CD8-positive, alpha-beta memory T cell (primary cell): ENCODE measurements at regions not wholly inside any gene's neighbourhood (a gene's known extent, or its start where the extent isn't known, plus 50 kb on each side); places are given as distances from the start of the nearest gene placed in this dataset.

Experiments
- CTCF ChIA-PET: fragments of 350-600 bp; sonication (Branson Sonifier 250); formaldehyde crosslinking; loops from one replicate; lab custom pipeline; 2021; ENCODE audit warnings: antibody characterized with exemption; lab: Charles Lee
- POLR2A ChIA-PET: fragments of 350-600 bp; sonication (Branson Sonifier 250); formaldehyde crosslinking; loops from one replicate; lab custom pipeline; 2021; ENCODE audit warnings: antibody characterized with exemption; lab: Charles Lee
- DNase-seq, 5 donors: peaks; one replicate each; pipeline versions ENCODE4 v3.0.0 to v3.0.0-alpha.2; 2020 to 2022; ENCODE audit warnings: mixed read lengths in 1 of 5
- H3K27ac ChIP-seq: one replicate; pipeline ENCODE4 v1.7.0; 2013; ENCODE audit warnings: low read depth, mild to moderate bottlenecking, low read length, moderate library complexity
- H3K27me3 ChIP-seq: 2 replicates; pipeline ENCODE4 v1.7.0; 2013; ENCODE audit warnings: low read length, mild to moderate bottlenecking; ENCODE audit not compliant: insufficient read depth, poor library complexity, severe bottlenecking
- H3K36me3 ChIP-seq: 2 replicates; pipeline ENCODE4 v1.7.0; 2013; ENCODE audit warnings: mild to moderate bottlenecking, low read length, moderate library complexity; ENCODE audit not compliant: insufficient read depth
- H3K4me1 ChIP-seq: 2 replicates; pipeline ENCODE4 v1.7.0; 2013; ENCODE audit warnings: mild to moderate bottlenecking, low read length, moderate library complexity; ENCODE audit not compliant: insufficient read depth
- H3K4me3 ChIP-seq: 2 replicates; pipeline ENCODE4 v1.7.0; 2013; ENCODE audit warnings: mild to moderate bottlenecking, low read length
- H3K9me3 ChIP-seq: 2 replicates; pipeline ENCODE4 v1.7.0; 2013; ENCODE audit warnings: mild to moderate bottlenecking, low read length
- H3K27ac Mint-ChIP-seq, 8 donors: one replicate each; pipeline ENCODE4 v1.8.0; 2020 to 2021; ENCODE audit warnings: mixed read lengths in 8 of 8, mild to moderate bottlenecking in 6 of 8, inconsistent platforms in 3 of 8, moderate library complexity in 3 of 8
- H3K27me3 Mint-ChIP-seq, 2 donors: one replicate each; pipeline ENCODE4 v1.8.0; 2020 to 2021; ENCODE audit warnings: mixed read lengths in 2 of 2, mild to moderate bottlenecking in 1 of 2, moderate library complexity in 1 of 2
- H3K36me3 Mint-ChIP-seq, 3 donors: one replicate each; pipeline ENCODE4 v1.8.0; 2020 to 2021; ENCODE audit warnings: mixed read lengths in 3 of 3, inconsistent platforms in 1 of 3, mild to moderate bottlenecking in 1 of 3
- H3K4me1 Mint-ChIP-seq, 3 donors: one replicate each; pipeline ENCODE4 v1.8.0; 2020 to 2021; ENCODE audit warnings: mixed read lengths in 3 of 3, inconsistent platforms in 1 of 3, mild to moderate bottlenecking in 1 of 3
- H3K4me3 Mint-ChIP-seq, 7 donors: one replicate each; pipeline ENCODE4 v1.8.0; 2020 to 2021; ENCODE audit warnings: mixed read lengths in 7 of 7, mild to moderate bottlenecking in 6 of 7, moderate library complexity in 4 of 7, inconsistent platforms in 2 of 7
- H3K9me3 Mint-ChIP-seq, 5 donors: one replicate each; pipeline ENCODE4 v1.8.0; 2020 to 2022; ENCODE audit warnings: mixed read lengths in 5 of 5, mild to moderate bottlenecking in 3 of 5, moderate library complexity in 2 of 5, inconsistent platforms in 1 of 5

- Histone ChIP-seq H3K36me3 (no peaks in the 10 kb centered on the region), H3K9me3 (no peaks in the 10 kb centered on the region), H3K27ac (no peak overlapping the region), H3K4me3 (no peak overlapping the region), H3K27me3 (no peaks in the 10 kb centered on the region), H3K4me1 (no peaks in the 10 kb centered on the region)
- no peak for DNase-seq
- ChIA-PET POLR2A (no interaction called here), CTCF (no interaction called here)
- H3K27ac Mint-ChIP-seq, result no peak overlapping the region
- peaks cover 0 to 3% of the 10 kb centered on the region in 2 donors for H3K27me3 Mint-ChIP-seq
- no peak overlapping the region for H3K4me3 Mint-ChIP-seq
- peaks cover 0 to 9% (median 0%) of the 10 kb centered on the region in 5 donors for H3K9me3 Mint-ChIP-seq
- H3K4me1 Mint-ChIP-seq, result no peaks in the 10 kb centered on the region
- H3K36me3 Mint-ChIP-seq, result no peaks in the 10 kb centered on the region
These were observed 213.5 kb upstream of the CLNK start for GRCh38 chr4:10898072-10898471.

- ChIA-PET POLR2A (interaction anchor here (0.6 kb wide), 1 partner anchor 244 kb away, joined by 3 read pairs; no protein-coding TSS in a partner anchor), CTCF (no interaction called here)
- Histone ChIP-seq H3K4me3 (no peak overlapping the region), H3K36me3 (no peaks in the 10 kb centered on the region), H3K27ac (no peak overlapping the region), H3K4me1 (no peaks in the 10 kb centered on the region), H3K27me3 (no peaks in the 10 kb centered on the region), H3K9me3 (no peaks in the 10 kb centered on the region)
- Mint-ChIP-seq H3K36me3 (no peaks in the 10 kb centered on the region), H3K9me3 (peaks cover 0 to 6% (median 0%) of the 10 kb centered on the region in 5 donors), H3K4me1 (no peaks in the 10 kb centered on the region), H3K4me3 (no peak overlapping the region), H3K27ac (no peak overlapping the region), H3K27me3 (peaks cover 0 to 3% of the 10 kb centered on the region in 2 donors)
- DNase-seq, result no peak
These were observed 212.5 kb upstream of the CLNK start for GRCh38 chr4:10897076-10897475.

- ChIA-PET CTCF (no interaction called here), POLR2A (no interaction called here)
- Mint-ChIP-seq H3K4me3 (no peak overlapping the region), H3K9me3 (peaks cover 0 to 3% (median under 1%) of the 10 kb centered on the region in 5 donors), H3K27me3 (peaks cover 0 to 3% of the 10 kb centered on the region in 2 donors), H3K27ac (no peak overlapping the region), H3K36me3 (no peaks in the 10 kb centered on the region), H3K4me1 (no peaks in the 10 kb centered on the region)
- no peaks in the 10 kb centered on the region for H3K9me3 ChIP-seq
- no peaks in the 10 kb centered on the region for H3K27me3 ChIP-seq
- peak in 1 of 5 donors; percentile 2 for DNase-seq
- H3K4me3 ChIP-seq, result no peak overlapping the region
- no peaks in the 10 kb centered on the region for H3K36me3 ChIP-seq
- no peak overlapping the region for H3K27ac ChIP-seq
- no peaks in the 10 kb centered on the region for H3K4me1 ChIP-seq
These were observed 208.8 kb upstream of the CLNK start for GRCh38 chr4:10893395-10893794.

DNA sequence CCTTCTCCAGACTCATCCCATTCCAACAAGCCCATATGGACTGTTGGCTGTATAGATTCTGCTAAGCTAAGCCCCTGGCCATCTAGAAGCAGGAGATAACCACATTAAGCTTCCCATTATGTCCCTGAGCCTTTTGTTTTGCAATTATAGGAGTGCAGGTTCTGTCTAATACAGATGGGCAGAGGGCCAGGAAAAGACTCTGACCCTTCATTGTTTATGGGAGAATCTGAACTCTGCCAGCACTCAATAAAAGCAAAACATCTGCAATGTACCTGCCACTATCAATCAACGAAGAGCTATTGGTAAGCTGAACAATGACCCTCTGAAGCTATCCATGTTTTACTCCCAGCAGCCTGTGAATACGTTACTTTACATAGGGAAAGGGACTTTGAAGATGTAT lies 207.3 kb upstream of the CLNK start:
- H3K4me1 Mint-ChIP-seq, result no peaks in the 10 kb centered on the region
- peaks cover 0 to 2% (median 1%) of the 10 kb centered on the region in 5 donors for H3K9me3 Mint-ChIP-seq
- H3K9me3 ChIP-seq, result no peaks in the 10 kb centered on the region
- H3K27ac Mint-ChIP-seq, result no peak overlapping the region
- no peak overlapping the region for H3K27ac ChIP-seq
- ChIA-PET CTCF (no interaction called here), POLR2A (no interaction called here)
- no peak overlapping the region for H3K4me3 Mint-ChIP-seq
- H3K36me3 Mint-ChIP-seq, result no peaks in the 10 kb centered on the region
- no peaks in the 10 kb centered on the region for H3K4me1 ChIP-seq
- H3K27me3 ChIP-seq, result no peaks in the 10 kb centered on the region
- no peaks in the 10 kb centered on the region for H3K36me3 ChIP-seq
- no peak for DNase-seq
- no peak overlapping the region for H3K4me3 ChIP-seq
- H3K27me3 Mint-ChIP-seq, result peaks cover 0 to 3% of the 10 kb centered on the region in 2 donors

DNA sequence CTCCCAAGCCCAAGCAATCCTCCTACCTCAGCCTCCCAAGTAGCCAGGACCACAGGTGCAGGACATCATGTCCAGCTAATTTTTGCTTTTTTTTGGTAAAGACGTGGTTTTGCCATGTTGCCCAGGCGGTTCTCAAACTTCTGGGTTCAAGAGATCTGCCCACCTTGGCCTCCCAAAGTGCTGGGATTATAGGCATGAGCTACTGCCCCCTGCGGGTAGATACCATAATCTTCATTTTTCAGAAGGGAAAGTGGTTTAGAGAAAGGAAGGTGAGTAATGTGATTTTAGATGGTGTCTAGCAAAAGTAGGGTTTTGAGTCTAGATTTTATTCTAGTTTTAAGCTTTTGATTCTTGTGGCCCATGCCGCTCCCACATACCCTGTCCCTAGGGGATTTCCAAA lies 205.3 kb upstream of the CLNK start:
- H3K4me3 ChIP-seq, result no peak overlapping the region
- Mint-ChIP-seq H3K27me3 (peaks cover 0 to 3% of the 10 kb centered on the region in 2 donors), H3K9me3 (peaks cover 0 to 2% (median 0%) of the 10 kb centered on the region in 5 donors), H3K27ac (no peak overlapping the region), H3K4me1 (no peaks in the 10 kb centered on the region), H3K36me3 (no peaks in the 10 kb centered on the region), H3K4me3 (no peak overlapping the region)
- ChIA-PET CTCF (no interaction called here), POLR2A (no interaction called here)
- H3K4me1 ChIP-seq, result no peaks in the 10 kb centered on the region
- H3K27me3 ChIP-seq, result no peaks in the 10 kb centered on the region
- H3K9me3 ChIP-seq, result no peaks in the 10 kb centered on the region
- H3K36me3 ChIP-seq, result no peaks in the 10 kb centered on the region
- H3K27ac ChIP-seq, result no peak overlapping the region
- DNase-seq, result no peak

DNA sequence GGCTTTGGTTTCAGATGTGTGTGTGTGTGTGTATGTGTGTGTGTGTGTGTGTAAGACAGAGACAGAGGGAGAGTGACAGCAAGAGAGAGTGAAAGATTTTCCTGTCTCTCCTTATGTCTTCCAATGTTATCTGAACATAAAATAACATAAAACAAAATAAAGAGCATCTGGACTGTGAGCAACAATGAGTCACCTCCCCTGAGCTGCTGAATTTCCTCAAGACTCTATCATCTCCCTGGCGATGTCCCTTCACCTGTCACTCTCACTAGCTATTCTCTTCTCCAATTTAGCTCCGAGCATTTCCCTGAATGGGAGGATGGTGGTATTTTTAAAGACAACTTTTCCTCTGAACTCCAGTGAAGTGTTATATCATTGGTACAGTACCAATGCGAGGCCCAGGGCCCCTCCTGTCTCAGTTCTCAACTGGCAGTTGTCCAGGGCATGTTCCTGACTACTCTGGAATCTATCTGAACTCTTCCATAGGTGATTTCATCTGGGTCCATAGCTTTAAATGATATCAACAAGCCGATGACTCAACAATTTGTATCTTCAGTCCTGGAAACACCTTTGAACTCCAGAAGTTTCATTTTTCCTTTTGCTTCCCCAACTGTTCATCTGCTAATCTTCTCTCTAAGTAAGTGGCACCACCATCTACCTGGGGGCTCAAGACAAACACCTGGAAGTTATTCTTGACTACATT lies 195.0 kb upstream of the CLNK start:
- no peak for DNase-seq
- Histone ChIP-seq H3K9me3 (no peaks in the 10 kb centered on the region), H3K4me1 (no peaks in the 10 kb centered on the region), H3K27ac (no peak overlapping the region), H3K4me3 (no peak overlapping the region), H3K36me3 (no peaks in the 10 kb centered on the region), H3K27me3 (no peaks in the 10 kb centered on the region)
- peaks cover 0 to 2% (median 0%) of the 10 kb centered on the region in 5 donors for H3K9me3 Mint-ChIP-seq
- H3K4me3 Mint-ChIP-seq, result no peak overlapping the region
- no peaks in the 10 kb centered on the region for H3K4me1 Mint-ChIP-seq
- ChIA-PET CTCF (no interaction called here), POLR2A (no interaction called here)
- H3K36me3 Mint-ChIP-seq, result no peaks in the 10 kb centered on the region
- H3K27me3 Mint-ChIP-seq, result no peaks in the 10 kb centered on the region
- H3K27ac Mint-ChIP-seq, result no peak overlapping the region

- H3K4me3 ChIP-seq, result no peak overlapping the region
- DNase-seq, result no peak
- H3K4me3 Mint-ChIP-seq, result no peak overlapping the region
- no peaks in the 10 kb centered on the region for H3K27me3 Mint-ChIP-seq
- ChIA-PET POLR2A (no interaction called here), CTCF (no interaction called here)
- peaks cover 0 to 2% (median 0%) of the 10 kb centered on the region in 5 donors for H3K9me3 Mint-ChIP-seq
- H3K9me3 ChIP-seq, result no peaks in the 10 kb centered on the region
- no peaks in the 10 kb centered on the region for H3K27me3 ChIP-seq
- no peaks in the 10 kb centered on the region for H3K4me1 Mint-ChIP-seq
- no peaks in the 10 kb centered on the region for H3K4me1 ChIP-seq
- no peaks in the 10 kb centered on the region for H3K36me3 Mint-ChIP-seq
- H3K27ac ChIP-seq, result no peak overlapping the region
- no peak overlapping the region for H3K27ac Mint-ChIP-seq
- H3K36me3 ChIP-seq, result no peaks in the 10 kb centered on the region
These were observed 194.3 kb upstream of the CLNK start for GRCh38 chr4:10878861-10879260.

DNA sequence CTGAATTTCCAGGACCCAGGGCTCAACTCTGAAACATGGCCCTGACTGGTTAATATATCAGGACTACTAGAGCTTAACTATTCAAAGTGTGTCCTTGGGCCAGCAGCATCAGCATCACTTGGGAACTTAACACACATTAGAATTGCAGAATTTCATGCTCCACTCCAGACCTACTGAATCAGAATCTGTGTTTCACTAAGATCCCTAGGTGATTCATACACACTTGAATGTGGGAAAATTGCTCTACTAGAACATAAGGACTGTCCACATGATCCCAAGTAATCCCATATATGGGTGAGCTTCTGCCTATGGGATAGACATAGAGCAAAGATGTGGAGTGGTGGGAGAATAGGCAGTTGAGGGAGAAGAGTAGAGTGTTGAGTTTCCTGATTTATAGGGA lies 192.5 kb upstream of the CLNK start:
- no peaks in the 10 kb centered on the region for H3K4me1 ChIP-seq
- H3K9me3 Mint-ChIP-seq, result peaks cover 0 to 2% (median 0%) of the 10 kb centered on the region in 5 donors
- no peaks in the 10 kb centered on the region for H3K36me3 ChIP-seq
- no peaks in the 10 kb centered on the region for H3K27me3 Mint-ChIP-seq
- no peaks in the 10 kb centered on the region for H3K4me1 Mint-ChIP-seq
- H3K36me3 Mint-ChIP-seq, result no peaks in the 10 kb centered on the region
- no peak overlapping the region for H3K4me3 Mint-ChIP-seq
- H3K4me3 ChIP-seq, result no peak overlapping the region
- ChIA-PET POLR2A (no interaction called here), CTCF (no interaction called here)
- no peaks in the 10 kb centered on the region for H3K27me3 ChIP-seq
- H3K27ac ChIP-seq, result no peak overlapping the region
- no peak for DNase-seq
- no peaks in the 10 kb centered on the region for H3K9me3 ChIP-seq
- H3K27ac Mint-ChIP-seq, result no peak overlapping the region
